Upper lobe of left lung (tissue), 6 donors: ENCODE measurements at regions not wholly inside any gene's neighbourhood (a gene's known extent, or its start where the extent isn't known, plus 50 kb on each side); places are given as distances from the start of the nearest gene placed in this dataset.

Experiments
- ATAC-seq, 2 donors: fragments of 200-7000 bp; cut with Tn5 transposase; one replicate each; pipeline ENCODE4 v1.9.1; 2022; ENCODE audit warnings: mild to moderate bottlenecking in 2 of 2, moderate library complexity in 2 of 2; ENCODE audit not compliant: low FRiP score in 2 of 2
- DNase-seq, 2 donors: peaks; one replicate each; pipeline ENCODE4 v3.0.0-alpha.2; 2019 to 2020
- H3K27ac ChIP-seq, 4 donors: fragments of 200-600 bp; sonication (generic); one replicate each; pipeline ENCODE4 v1.5.1; 2016 to 2019
- H3K27me3 ChIP-seq, 4 donors: fragments of 200-600 bp; sonication (generic); one replicate each; pipeline ENCODE4 v1.5.1; 2017 to 2019
- H3K36me3 ChIP-seq, 4 donors: fragments of 200-600 bp; sonication (generic); one replicate each; pipeline ENCODE4 v1.5.1; 2016 to 2019
- H3K4me1 ChIP-seq, 4 donors: fragments of 200-600 bp; sonication (generic); one replicate each; pipeline ENCODE4 v1.5.1; 2018 to 2019
- H3K4me3 ChIP-seq, 4 donors: fragments of 200-600 bp; sonication (generic); one replicate each; pipeline ENCODE4 v1.5.1; 2017 to 2019; ENCODE audit warnings: mild to moderate bottlenecking in 2 of 4, moderate library complexity in 1 of 4
- H3K9me3 ChIP-seq, 4 donors: fragments of 200-600 bp; sonication (generic); one replicate each; pipeline ENCODE4 v1.5.1; 2018 to 2019
- EP300 ChIP-seq, 4 donors: sonication (generic); formaldehyde crosslinking; IDR thresholded peaks; one replicate each; pipeline ENCODE4 v1.5.1; 2017; ENCODE audit warnings: antibody characterized with exemption in 4 of 4, control low read depth in 2 of 4
- POLR2A ChIP-seq, 4 donors: fragments of 450-650 bp; IDR thresholded peaks; one replicate each; pipeline ENCODE4 v1.5.1; 2016 to 2017; ENCODE audit warnings: antibody characterized with exemption in 4 of 4, mild to moderate bottlenecking in 2 of 4
- POLR2AphosphoS5 ChIP-seq, 2 donors: sonication (generic); formaldehyde crosslinking; IDR thresholded peaks; one replicate each; pipeline ENCODE4 v1.5.1; 2017; ENCODE audit warnings: antibody characterized with exemption in 2 of 2
- WGBS, 2 donors: methylation state at CpG; one replicate each; pipeline ENCODE4 v1.1.5; 2017 to 2018; 5-methylcytosine and 5-hydroxymethylcytosine counted together
- TF ChIP-seq, protein P1 (sequence below), 6 experiments: fragments of 450-650 bp in 4 of 6; fragments of 200-600 bp in 2 of 6; sonication (generic) in 2 of 6; IDR thresholded peaks; one replicate each; pipeline ENCODE4 v1.5.1; 2016 to 2019; ENCODE audit warnings: antibody characterized with exemption in 6 of 6
- donor health status: DM: no; HTN: no; CAD: no; lungs with moderate emphysema.
- donor health status: DM: no; HTN: yes; CAD: no; lungs with severe emphysema.

DNA sequence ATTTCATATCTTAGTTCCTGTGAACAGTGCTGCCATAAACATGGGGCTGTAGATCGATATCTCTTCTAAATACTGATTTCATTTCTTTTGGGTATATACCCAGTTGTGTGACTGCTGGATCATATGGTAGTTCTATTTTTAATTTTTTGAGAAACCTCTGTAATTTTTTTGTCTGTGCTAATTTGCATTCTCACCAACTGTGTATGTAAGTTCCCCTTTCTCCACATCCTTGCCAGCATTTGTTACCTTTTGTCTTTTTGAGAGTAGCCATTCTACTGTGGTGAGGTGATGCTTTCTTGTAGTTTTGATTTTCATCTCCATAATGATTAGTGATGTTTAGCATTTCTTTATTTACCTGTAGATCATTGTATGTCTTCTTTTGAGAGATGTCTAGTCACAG lies 2086.5 kb upstream of the TENM3 start:
- H3K4me3 ChIP-seq: no peak overlapping the region
- no peak for DNase-seq
- ATAC-seq: no peak
- H3K27me3 ChIP-seq: no peaks in the 10 kb centered on the region
- TF ChIP-seq POLR2A (IDR thresholded peaks at IDR 0.05): no peak
- TF ChIP-seq, protein P1, sequence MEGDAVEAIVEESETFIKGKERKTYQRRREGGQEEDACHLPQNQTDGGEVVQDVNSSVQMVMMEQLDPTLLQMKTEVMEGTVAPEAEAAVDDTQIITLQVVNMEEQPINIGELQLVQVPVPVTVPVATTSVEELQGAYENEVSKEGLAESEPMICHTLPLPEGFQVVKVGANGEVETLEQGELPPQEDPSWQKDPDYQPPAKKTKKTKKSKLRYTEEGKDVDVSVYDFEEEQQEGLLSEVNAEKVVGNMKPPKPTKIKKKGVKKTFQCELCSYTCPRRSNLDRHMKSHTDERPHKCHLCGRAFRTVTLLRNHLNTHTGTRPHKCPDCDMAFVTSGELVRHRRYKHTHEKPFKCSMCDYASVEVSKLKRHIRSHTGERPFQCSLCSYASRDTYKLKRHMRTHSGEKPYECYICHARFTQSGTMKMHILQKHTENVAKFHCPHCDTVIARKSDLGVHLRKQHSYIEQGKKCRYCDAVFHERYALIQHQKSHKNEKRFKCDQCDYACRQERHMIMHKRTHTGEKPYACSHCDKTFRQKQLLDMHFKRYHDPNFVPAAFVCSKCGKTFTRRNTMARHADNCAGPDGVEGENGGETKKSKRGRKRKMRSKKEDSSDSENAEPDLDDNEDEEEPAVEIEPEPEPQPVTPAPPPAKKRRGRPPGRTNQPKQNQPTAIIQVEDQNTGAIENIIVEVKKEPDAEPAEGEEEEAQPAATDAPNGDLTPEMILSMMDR (IDR thresholded peaks at IDR 0.05): no peak
- TF ChIP-seq POLR2AphosphoS5 (IDR thresholded peaks at IDR 0.05): no peak
- TF ChIP-seq EP300 (IDR thresholded peaks at IDR 0.05): no peak
- 88 to 100% methylated on average over 1 of the region's 1 CpG for WGBS, 2 donors
- H3K9me3 ChIP-seq: no peaks in the 10 kb centered on the region
- no peak overlapping the region for H3K27ac ChIP-seq
- H3K36me3 ChIP-seq: no peaks in the 10 kb centered on the region
- no peaks in the 10 kb centered on the region for H3K4me1 ChIP-seq

DNA sequence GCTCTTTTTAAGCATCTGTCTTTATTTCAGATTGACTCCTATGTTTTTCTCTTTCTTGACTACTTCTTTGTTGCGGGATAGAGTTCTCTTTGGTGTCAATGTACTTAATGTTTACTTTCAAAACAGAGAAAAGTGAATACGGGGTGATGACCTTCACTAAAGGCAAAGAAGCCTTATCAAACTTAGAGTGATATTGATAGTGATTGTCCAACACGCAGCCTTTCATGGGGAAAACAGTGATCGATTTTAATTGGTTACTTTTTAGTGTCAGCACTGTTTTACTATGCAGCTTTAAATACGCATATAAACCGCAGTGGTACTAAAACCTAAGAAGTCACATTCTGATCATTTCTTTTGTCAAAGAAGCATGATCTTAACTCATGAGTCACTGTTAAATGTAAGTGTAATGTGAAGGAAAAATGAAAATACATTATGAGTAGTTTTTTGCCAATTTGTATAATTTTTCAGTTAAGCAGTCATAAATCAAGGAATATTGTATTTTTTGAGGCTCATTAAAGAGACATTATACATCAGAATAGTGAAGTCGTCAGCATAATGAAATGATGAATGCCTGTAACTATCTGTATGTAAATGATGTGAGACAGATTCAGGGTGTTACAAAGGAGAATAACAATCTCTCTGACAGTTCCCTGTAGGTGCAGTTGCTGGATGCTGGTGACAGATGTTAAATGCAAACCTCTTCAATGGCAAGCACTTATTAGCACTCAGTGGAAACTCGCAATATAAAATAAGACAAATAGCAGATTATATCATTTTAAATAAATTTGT lies 2082.8 kb upstream of the TENM3 start:
- Histone ChIP-seq H3K27me3 (no peaks in the 10 kb centered on the region), H3K4me1 (no peaks in the 10 kb centered on the region), H3K9me3 (no peaks in the 10 kb centered on the region), H3K27ac (no peak overlapping the region), H3K4me3 (no peak overlapping the region), H3K36me3 (no peaks in the 10 kb centered on the region)
- DNase-seq: no peak
- ATAC-seq: no peak
- TF ChIP-seq POLR2AphosphoS5 (IDR thresholded peaks at IDR 0.05) (no peak), EP300 (IDR thresholded peaks at IDR 0.05) (no peak)
- WGBS, 2 donors: 65 to 69% methylated on average over 8 of the region's 8 CpGs

DNA sequence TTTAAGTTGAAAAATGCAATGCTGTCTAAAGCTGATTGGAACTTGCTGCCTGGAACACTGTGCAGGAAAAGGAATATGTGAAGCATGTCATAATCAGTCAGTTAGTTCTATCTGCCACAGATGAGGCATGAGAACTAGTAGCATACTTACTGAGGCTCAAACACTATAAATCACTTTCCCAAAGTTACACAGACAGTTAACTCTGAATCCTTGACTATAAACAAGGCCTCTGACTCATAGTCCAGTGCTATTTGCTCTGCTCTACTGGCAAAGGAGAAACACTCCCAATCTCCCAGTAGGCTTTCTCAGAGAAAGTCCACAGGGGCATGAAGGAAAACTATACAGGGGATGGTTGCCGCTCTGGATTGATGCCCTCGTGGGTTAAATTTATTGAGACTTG lies 2078.4 kb upstream of the TENM3 start:
- Histone ChIP-seq H3K27ac (no peak overlapping the region), H3K36me3 (no peaks in the 10 kb centered on the region), H3K4me3 (no peak overlapping the region), H3K27me3 (no peaks in the 10 kb centered on the region), H3K9me3 (no peaks in the 10 kb centered on the region), H3K4me1 (no peaks in the 10 kb centered on the region)
- no peak for DNase-seq
- WGBS, 2 donors: 85 to 87% methylated on average over 2 of the region's 2 CpGs
- ATAC-seq: no peak
- TF ChIP-seq EP300 (IDR thresholded peaks at IDR 0.05): no peak
- no peak for TF ChIP-seq POLR2AphosphoS5 (IDR thresholded peaks at IDR 0.05)
- TF ChIP-seq, protein P1 (IDR thresholded peaks at IDR 0.05): no peak
- no peak for TF ChIP-seq POLR2A (IDR thresholded peaks at IDR 0.05)

DNA sequence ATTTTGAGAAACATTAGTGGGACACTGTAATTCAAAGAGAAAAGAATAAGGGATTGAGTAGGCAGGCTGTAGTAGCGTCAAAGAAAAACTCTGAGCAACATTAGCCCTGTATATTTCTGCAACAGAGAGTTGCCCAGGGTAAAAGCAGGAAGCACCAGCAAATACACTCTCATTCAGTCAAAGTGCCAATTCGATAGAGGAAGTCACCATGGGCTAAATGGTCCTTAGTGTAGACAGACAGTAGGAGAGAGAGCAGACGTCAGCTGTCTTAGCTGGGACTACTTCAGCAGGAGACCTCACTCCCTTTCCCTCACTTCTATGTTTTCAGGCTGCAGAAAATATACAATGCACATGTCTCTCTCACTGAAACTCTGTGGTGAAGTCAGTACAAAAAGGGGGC lies 2073.8 kb upstream of the TENM3 start:
- Histone ChIP-seq H3K27ac (no peak overlapping the region), H3K27me3 (no peaks in the 10 kb centered on the region), H3K9me3 (no peaks in the 10 kb centered on the region), H3K36me3 (no peaks in the 10 kb centered on the region), H3K4me1 (no peaks in the 10 kb centered on the region), H3K4me3 (no peak overlapping the region)
- no peak for ATAC-seq
- TF ChIP-seq POLR2AphosphoS5 (IDR thresholded peaks at IDR 0.05): no peak
- TF ChIP-seq, protein P1 (IDR thresholded peaks at IDR 0.05): no peak
- TF ChIP-seq POLR2A (IDR thresholded peaks at IDR 0.05): no peak
- TF ChIP-seq EP300 (IDR thresholded peaks at IDR 0.05): no peak
- DNase-seq: no peak
- 55% methylated on average over 3 of the region's 3 CpGs for WGBS, 2 donors

DNA sequence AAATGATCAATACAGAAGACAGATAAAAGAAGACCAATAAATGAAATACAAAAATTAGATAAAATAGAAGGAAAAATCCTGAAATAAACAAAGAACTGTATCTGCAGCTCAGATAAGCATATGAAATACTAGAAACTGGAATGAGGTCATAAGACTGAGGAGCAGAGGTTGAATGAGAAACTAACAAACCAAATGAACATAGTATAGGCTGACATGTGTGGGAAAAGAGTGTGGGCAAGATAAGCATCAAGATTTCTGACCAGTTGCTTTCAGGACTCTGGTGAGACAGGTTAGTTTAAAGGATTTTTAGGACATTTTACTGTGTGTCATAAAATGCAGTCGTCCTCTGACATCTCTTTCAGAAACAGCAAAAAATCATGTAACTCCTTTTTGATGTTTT lies 2073.2 kb upstream of the TENM3 start:
- DNase-seq (no peak), ATAC-seq (no peak)
- no peaks in the 10 kb centered on the region for H3K9me3 ChIP-seq
- no peak overlapping the region for H3K4me3 ChIP-seq
- no peak overlapping the region for H3K27ac ChIP-seq
- no peaks in the 10 kb centered on the region for H3K36me3 ChIP-seq
- TF ChIP-seq, protein P1 (IDR thresholded peaks at IDR 0.05): no peak
- no peak for TF ChIP-seq POLR2AphosphoS5 (IDR thresholded peaks at IDR 0.05)
- TF ChIP-seq POLR2A (IDR thresholded peaks at IDR 0.05): no peak
- TF ChIP-seq EP300 (IDR thresholded peaks at IDR 0.05): no peak
- 45 to 66% methylated on average over 1 of the region's 1 CpG for WGBS, 2 donors
- no peaks in the 10 kb centered on the region for H3K4me1 ChIP-seq
- no peaks in the 10 kb centered on the region for H3K27me3 ChIP-seq
